Fibroblast of skin of scalp (primary cell): ENCODE measurements at regions not wholly inside any gene's neighbourhood (a gene's known extent, or its start where the extent isn't known, plus 50 kb on each side); places are given as distances from the start of the nearest gene placed in this dataset.
A peak's percentile ranks its signal among the peaks of the same experiment; 100 is the strongest.
"Not testable (repeated sequence)": the region's sequence is repeated elsewhere in the genome, so short reads cannot be mapped to it uniquely, and the experiment has no call there.

Experiments
- DNase-seq: peaks from one replicate; pipeline ENCODE4 v3.0.0-alpha.2; 2013

DNA sequence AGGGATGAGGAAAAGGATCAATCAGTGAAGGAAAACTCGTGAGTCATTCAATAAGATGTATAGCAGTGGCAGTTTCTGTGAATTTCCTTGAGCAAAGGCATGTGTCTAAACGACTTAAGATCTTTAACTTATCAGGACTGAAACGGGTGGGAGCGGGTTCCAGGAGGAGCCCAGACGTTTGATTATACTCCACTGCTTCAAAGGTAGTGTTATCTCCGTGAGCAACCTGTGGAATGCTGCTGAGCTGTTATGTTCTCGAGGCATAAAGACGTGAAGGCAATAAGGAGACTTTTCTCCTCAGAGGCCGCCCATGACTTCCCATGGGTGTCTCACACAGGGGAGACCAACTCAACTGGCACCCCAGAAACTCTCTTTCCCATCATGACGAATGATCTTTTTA is 72.7 kb upstream of the DLGAP1 start:
- not testable (repeated sequence) for DNase-seq

- no peak for DNase-seq
These were observed 69.0 kb upstream of the DLGAP1 start for GRCh38 chr18:4524096-4524495.

DNA sequence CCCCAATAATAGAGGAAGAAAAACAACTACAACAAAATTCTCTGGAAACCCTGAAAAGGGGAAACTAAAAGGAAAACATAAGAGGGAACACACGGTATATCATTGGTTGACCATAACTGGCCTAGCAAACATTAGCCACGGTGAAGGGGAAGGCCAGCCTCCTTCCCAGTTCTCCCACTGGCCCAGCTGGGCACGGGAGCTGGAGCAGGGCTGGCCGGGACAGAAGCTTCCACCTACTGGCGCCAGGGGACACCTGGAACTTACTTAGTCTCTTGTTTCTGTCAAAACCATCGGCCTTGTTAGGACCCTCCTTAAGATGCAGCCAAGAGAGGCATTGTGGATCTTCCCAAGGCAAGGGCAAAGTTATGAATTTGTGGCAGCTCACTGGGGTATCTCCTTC is 56.1 kb upstream of the DLGAP1 start:
- DNase-seq: no peak

GRCh38 chr18:4510711-4511110 is 55.6 kb upstream of the DLGAP1 start:
- DNase-seq: peak; percentile 1

DNA sequence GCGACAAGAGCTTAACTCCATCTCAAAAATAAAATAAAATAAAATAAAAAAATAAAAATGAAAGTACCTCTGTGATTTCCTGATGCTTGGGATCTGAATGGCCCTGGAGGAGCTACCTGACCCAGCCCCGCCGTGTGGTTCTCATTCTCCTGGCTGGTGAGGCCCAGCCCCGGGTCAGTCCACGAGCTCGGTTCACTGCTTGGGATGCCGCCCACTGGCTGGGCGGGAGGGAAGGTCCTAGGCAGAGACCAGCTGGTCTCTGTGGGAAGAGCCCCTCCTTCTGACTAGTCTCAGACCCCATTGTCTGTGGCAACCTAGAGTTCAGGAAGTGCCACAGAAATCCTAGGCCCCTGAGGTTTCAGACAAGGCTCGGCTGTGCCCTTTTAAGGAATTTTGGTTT is 55.1 kb upstream of the DLGAP1 start:
- DNase-seq: no peak
